GM12864 (cell line): ENCODE measurements at regions not wholly inside any gene's neighbourhood (a gene's known extent, or its start where the extent isn't known, plus 50 kb on each side); places are given as distances from the start of the nearest gene placed in this dataset.

Experiments used
- DNase-seq: peaks from one replicate; pipeline ENCODE4 v3.0.0-alpha.2; 2011; ENCODE audit warnings: low read depth
- H3K4me3 ChIP-seq: 2 replicates; pipeline ENCODE4 v1.5.1; 2011; ENCODE audit warnings: mild to moderate bottlenecking, low read depth, low read length, control low read depth
- CTCF ChIP-seq: IDR thresholded peaks from 2 replicates; pipeline ENCODE4 v1.5.1; 2011; ENCODE audit warnings: low read depth, mild to moderate bottlenecking, moderate library complexity, low read length, control low read depth, inconsistent platforms; ENCODE audit errors: missing control alignments

- no peak for TF ChIP-seq CTCF
- no peak for DNase-seq
- no peak overlapping the region for H3K4me3 ChIP-seq
Measured at GRCh38 chr13:40121722-40122121, 466.3 kb downstream of the COG6 start.

GRCh38 chr13:40123962-40124632 lies 468.6 kb downstream of the COG6 start:
- no peak for TF ChIP-seq CTCF
- no peak for DNase-seq
- H3K4me3 ChIP-seq = no peak overlapping the region

GRCh38 chr13:40124633-40125015 lies 469.2 kb downstream of the COG6 start:
- no peak for TF ChIP-seq CTCF
- no peak for DNase-seq
- no peak overlapping the region for H3K4me3 ChIP-seq

- no peak for TF ChIP-seq CTCF
- DNase-seq = no peak
- H3K4me3 ChIP-seq = no peak overlapping the region
Measured at GRCh38 chr13:40125336-40125735, 469.9 kb downstream of the COG6 start.

GRCh38 chr13:40126306-40127085 lies 471.0 kb downstream of the COG6 start:
- no peak for DNase-seq
- no peak overlapping the region for H3K4me3 ChIP-seq
- no peak for TF ChIP-seq CTCF

GRCh38 chr13:40127476-40127875 lies 472.0 kb downstream of the COG6 start:
- no peak for DNase-seq
- no peak for TF ChIP-seq CTCF
- no peak overlapping the region for H3K4me3 ChIP-seq

GRCh38 chr13:40127925-40128324 lies 472.5 kb downstream of the COG6 start:
- DNase-seq = no peak
- H3K4me3 ChIP-seq = no peak overlapping the region
- no peak for TF ChIP-seq CTCF
